Neuron (in vitro differentiated cells): ENCODE measurements at regions not wholly inside any gene's neighbourhood (a gene's known extent, or its start where the extent isn't known, plus 50 kb on each side); places are given as distances from the start of the nearest gene placed in this dataset.
"Not testable (repeated sequence)": the region's sequence is repeated elsewhere in the genome, so short reads cannot be mapped to it uniquely, and the experiment has no call there.

ENCODE experiments used
- H2AFZ ChIP-seq: one replicate; pipeline ENCODE4 v1.6.1; 2013; ENCODE audit warnings: low read depth, mild to moderate bottlenecking, inconsistent platforms, low read length, moderate library complexity
- H3K27me3 ChIP-seq: one replicate; pipeline ENCODE4 v1.6.1; 2013; ENCODE audit warnings: low read length; ENCODE audit not compliant: insufficient read depth
- H3K36me3 ChIP-seq: one replicate; pipeline ENCODE4 v1.6.1; 2013; ENCODE audit warnings: low read length; ENCODE audit not compliant: insufficient read depth
- H3K4me1 ChIP-seq: one replicate; pipeline ENCODE4 v1.6.1; 2013; ENCODE audit warnings: low read length; ENCODE audit not compliant: insufficient read depth
- H3K4me3 ChIP-seq: 2 replicates; pipeline ENCODE4 v1.5.1; 2013; ENCODE audit warnings: mild to moderate bottlenecking, low read length, moderate library complexity
- H3K9me3 ChIP-seq: one replicate; pipeline ENCODE4 v1.6.1; 2013; ENCODE audit warnings: low read length

GRCh38 chr5:68834491-68834981 lies 259.3 kb upstream of the SLC30A5 start:
- H2AFZ ChIP-seq = no peak overlapping the region
- no peaks in the 10 kb centered on the region for H3K9me3 ChIP-seq
- H3K4me1 ChIP-seq = no peaks in the 10 kb centered on the region
- H3K36me3 ChIP-seq = no peaks in the 10 kb centered on the region
- H3K27me3 ChIP-seq = no peaks in the 10 kb centered on the region
- no peak overlapping the region for H3K4me3 ChIP-seq

GRCh38 chr5:68838157-68838718 lies 255.6 kb upstream of the SLC30A5 start:
- Histone ChIP-seq H3K9me3 (no peaks in the 10 kb centered on the region), H3K36me3 (no peaks in the 10 kb centered on the region), H2AFZ (no peak overlapping the region), H3K4me1 (no peaks in the 10 kb centered on the region), H3K4me3 (no peak overlapping the region), H3K27me3 (no peaks in the 10 kb centered on the region)

GRCh38 chr5:68839019-68839552 lies 254.7 kb upstream of the SLC30A5 start:
- Histone ChIP-seq H3K27me3 (no peaks in the 10 kb centered on the region), H3K36me3 (no peaks in the 10 kb centered on the region), H3K9me3 (no peaks in the 10 kb centered on the region), H3K4me1 (no peaks in the 10 kb centered on the region), H3K4me3 (no peak overlapping the region), H2AFZ (no peak overlapping the region)

- H3K27me3 ChIP-seq = no peaks in the 10 kb centered on the region
- H3K9me3 ChIP-seq = no peaks in the 10 kb centered on the region
- no peaks in the 10 kb centered on the region for H3K36me3 ChIP-seq
- no peaks in the 10 kb centered on the region for H3K4me1 ChIP-seq
- no peak overlapping the region for H3K4me3 ChIP-seq
- H2AFZ ChIP-seq = no peak overlapping the region
Measured at GRCh38 chr5:68843624-68844364, 250.0 kb upstream of the SLC30A5 start.

GRCh38 chr5:68845131-68845530 lies 248.7 kb upstream of the SLC30A5 start:
- Histone ChIP-seq H2AFZ (no peak overlapping the region), H3K4me1 (no peaks in the 10 kb centered on the region), H3K36me3 (no peaks in the 10 kb centered on the region), H3K27me3 (no peaks in the 10 kb centered on the region), H3K4me3 (no peak overlapping the region), H3K9me3 (no peaks in the 10 kb centered on the region)

GRCh38 chr5:68846828-68847227 lies 247.0 kb upstream of the SLC30A5 start:
- H3K27me3 ChIP-seq = no peaks in the 10 kb centered on the region
- no peaks in the 10 kb centered on the region for H3K36me3 ChIP-seq
- no peak overlapping the region for H3K4me3 ChIP-seq

GRCh38 chr5:68848091-68848490 lies 245.7 kb upstream of the SLC30A5 start:
- Histone ChIP-seq H3K9me3 (no peaks in the 10 kb centered on the region), H2AFZ (no peak overlapping the region), H3K36me3 (no peaks in the 10 kb centered on the region), H3K27me3 (no peaks in the 10 kb centered on the region), H3K4me3 (no peak overlapping the region), H3K4me1 (no peaks in the 10 kb centered on the region)

More at GRCh38 chr5:68846828-68847227, 247.0 kb upstream of the SLC30A5 start:
- Histone ChIP-seq H2AFZ (no peak overlapping the region), H3K9me3 (no peaks in the 10 kb centered on the region), H3K4me1 (no peaks in the 10 kb centered on the region)

GRCh38 chr5:68849103-68849502 lies 244.7 kb upstream of the SLC30A5 start:
- no peak overlapping the region for H2AFZ ChIP-seq
- no peaks in the 10 kb centered on the region for H3K9me3 ChIP-seq
- H3K4me1 ChIP-seq = no peaks in the 10 kb centered on the region
- no peak overlapping the region for H3K4me3 ChIP-seq
- no peaks in the 10 kb centered on the region for H3K27me3 ChIP-seq
- no peaks in the 10 kb centered on the region for H3K36me3 ChIP-seq

GRCh38 chr5:68849906-68850305 lies 243.9 kb upstream of the SLC30A5 start:
- no peaks in the 10 kb centered on the region for H3K27me3 ChIP-seq
- no peaks in the 10 kb centered on the region for H3K4me1 ChIP-seq
- H3K9me3 ChIP-seq = no peaks in the 10 kb centered on the region
- no peak overlapping the region for H3K4me3 ChIP-seq
- H3K36me3 ChIP-seq = no peaks in the 10 kb centered on the region
- no peak overlapping the region for H2AFZ ChIP-seq

GRCh38 chr5:68861099-68861498 lies 232.7 kb upstream of the SLC30A5 start:
- H3K36me3 ChIP-seq = no peaks in the 10 kb centered on the region
- H3K9me3 ChIP-seq = no peaks in the 10 kb centered on the region
- H3K4me1 ChIP-seq = no peaks in the 10 kb centered on the region
- H2AFZ ChIP-seq = no peak overlapping the region
- no peak overlapping the region for H3K4me3 ChIP-seq
- no peaks in the 10 kb centered on the region for H3K27me3 ChIP-seq

GRCh38 chr5:68862560-68862959 lies 231.3 kb upstream of the SLC30A5 start:
- Histone ChIP-seq H3K9me3 (no peaks in the 10 kb centered on the region), H3K27me3 (no peaks in the 10 kb centered on the region), H2AFZ (no peak overlapping the region), H3K36me3 (no peaks in the 10 kb centered on the region), H3K4me3 (no peak overlapping the region), H3K4me1 (no peaks in the 10 kb centered on the region)

GRCh38 chr5:68865192-68865591 lies 228.6 kb upstream of the SLC30A5 start:
- not testable (repeated sequence) for H3K9me3 ChIP-seq, H3K36me3 ChIP-seq, H3K27me3 ChIP-seq, H3K4me1 ChIP-seq, H3K4me3 ChIP-seq, H2AFZ ChIP-seq

GRCh38 chr5:68872088-68872839 lies 221.6 kb upstream of the SLC30A5 start:
- H3K27me3 ChIP-seq = no peaks in the 10 kb centered on the region
- H2AFZ ChIP-seq = no peak overlapping the region
- no peaks in the 10 kb centered on the region for H3K4me1 ChIP-seq
- no peaks in the 10 kb centered on the region for H3K9me3 ChIP-seq
- no peak overlapping the region for H3K4me3 ChIP-seq
- H3K36me3 ChIP-seq = no peaks in the 10 kb centered on the region
